Fibroblast of lung (primary cell): ENCODE measurements at regions not wholly inside any gene's neighbourhood (a gene's known extent, or its start where the extent isn't known, plus 50 kb on each side); places are given as distances from the start of the nearest gene placed in this dataset.

Experiments
- EZH2 ChIP-seq: IDR thresholded peaks from 2 replicates; pipeline ENCODE4 v1.5.1; 2012; ENCODE audit warnings: low read length, control low read depth, mild to moderate bottlenecking; ENCODE audit errors: missing control alignments
- TF ChIP-seq, protein P1 (sequence below), 2 donors: IDR thresholded peaks in 1 of 2; conservative IDR thresholded peaks in 1 of 2; 1 replicate in 1 of 2; 2 replicates in 1 of 2; pipeline ENCODE4 v1.5.1; 2011 to 2012; ENCODE audit warnings: low read length in 2 of 2, control low read depth in 1 of 2, inconsistent platforms in 1 of 2, low read depth in 1 of 2, mild to moderate bottlenecking in 1 of 2

GRCh38 chr6:77324866-77325265 is 138.4 kb downstream of the HTR1B start:
- TF ChIP-seq, protein P1, sequence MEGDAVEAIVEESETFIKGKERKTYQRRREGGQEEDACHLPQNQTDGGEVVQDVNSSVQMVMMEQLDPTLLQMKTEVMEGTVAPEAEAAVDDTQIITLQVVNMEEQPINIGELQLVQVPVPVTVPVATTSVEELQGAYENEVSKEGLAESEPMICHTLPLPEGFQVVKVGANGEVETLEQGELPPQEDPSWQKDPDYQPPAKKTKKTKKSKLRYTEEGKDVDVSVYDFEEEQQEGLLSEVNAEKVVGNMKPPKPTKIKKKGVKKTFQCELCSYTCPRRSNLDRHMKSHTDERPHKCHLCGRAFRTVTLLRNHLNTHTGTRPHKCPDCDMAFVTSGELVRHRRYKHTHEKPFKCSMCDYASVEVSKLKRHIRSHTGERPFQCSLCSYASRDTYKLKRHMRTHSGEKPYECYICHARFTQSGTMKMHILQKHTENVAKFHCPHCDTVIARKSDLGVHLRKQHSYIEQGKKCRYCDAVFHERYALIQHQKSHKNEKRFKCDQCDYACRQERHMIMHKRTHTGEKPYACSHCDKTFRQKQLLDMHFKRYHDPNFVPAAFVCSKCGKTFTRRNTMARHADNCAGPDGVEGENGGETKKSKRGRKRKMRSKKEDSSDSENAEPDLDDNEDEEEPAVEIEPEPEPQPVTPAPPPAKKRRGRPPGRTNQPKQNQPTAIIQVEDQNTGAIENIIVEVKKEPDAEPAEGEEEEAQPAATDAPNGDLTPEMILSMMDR (conservative IDR thresholded peaks at IDR 0.05 in 1 of 2, IDR thresholded peaks at IDR 0.05 in 1 of 2; ENCODE audit: low read depth in 1 of 2, low read length in 2 of 2), result no peak
- no peak for TF ChIP-seq EZH2
